ENCODE measurements at regions not wholly inside any gene's neighbourhood (a gene's known extent, or its start where the extent isn't known, plus 50 kb on each side); places are given as distances from the start of the nearest gene placed in this dataset.

GRCh38 chr21:19870682-19871081 is 1127.5 kb upstream of the NCAM2 start:
- intact Hi-C loops (cut with DNase I), result no loop called here
- 86 to 97% (median 90%) methylated on average over 2 of the region's 2 CpGs for WGBS, 4 donors
- no peaks in the 10 kb centered on the region for H3K36me3 ChIP-seq
- peaks cover 0 to 3% (median 0%) of the 10 kb centered on the region in 12 donors for H3K9me3 ChIP-seq
- no peak for DNase-seq
- H3K4me1 ChIP-seq, result no peaks in the 10 kb centered on the region
- H3K4me3 ChIP-seq, result no peak overlapping the region
- no peak for ATAC-seq
- H3K27me3 ChIP-seq, result no peaks in the 10 kb centered on the region
- no peak overlapping the region for H3K27ac ChIP-seq
- no peak for TF ChIP-seq POLR2A (IDR thresholded peaks at IDR 0.05)
- TF ChIP-seq, protein P1, sequence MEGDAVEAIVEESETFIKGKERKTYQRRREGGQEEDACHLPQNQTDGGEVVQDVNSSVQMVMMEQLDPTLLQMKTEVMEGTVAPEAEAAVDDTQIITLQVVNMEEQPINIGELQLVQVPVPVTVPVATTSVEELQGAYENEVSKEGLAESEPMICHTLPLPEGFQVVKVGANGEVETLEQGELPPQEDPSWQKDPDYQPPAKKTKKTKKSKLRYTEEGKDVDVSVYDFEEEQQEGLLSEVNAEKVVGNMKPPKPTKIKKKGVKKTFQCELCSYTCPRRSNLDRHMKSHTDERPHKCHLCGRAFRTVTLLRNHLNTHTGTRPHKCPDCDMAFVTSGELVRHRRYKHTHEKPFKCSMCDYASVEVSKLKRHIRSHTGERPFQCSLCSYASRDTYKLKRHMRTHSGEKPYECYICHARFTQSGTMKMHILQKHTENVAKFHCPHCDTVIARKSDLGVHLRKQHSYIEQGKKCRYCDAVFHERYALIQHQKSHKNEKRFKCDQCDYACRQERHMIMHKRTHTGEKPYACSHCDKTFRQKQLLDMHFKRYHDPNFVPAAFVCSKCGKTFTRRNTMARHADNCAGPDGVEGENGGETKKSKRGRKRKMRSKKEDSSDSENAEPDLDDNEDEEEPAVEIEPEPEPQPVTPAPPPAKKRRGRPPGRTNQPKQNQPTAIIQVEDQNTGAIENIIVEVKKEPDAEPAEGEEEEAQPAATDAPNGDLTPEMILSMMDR (IDR thresholded peaks at IDR 0.05), result no peak

DNA sequence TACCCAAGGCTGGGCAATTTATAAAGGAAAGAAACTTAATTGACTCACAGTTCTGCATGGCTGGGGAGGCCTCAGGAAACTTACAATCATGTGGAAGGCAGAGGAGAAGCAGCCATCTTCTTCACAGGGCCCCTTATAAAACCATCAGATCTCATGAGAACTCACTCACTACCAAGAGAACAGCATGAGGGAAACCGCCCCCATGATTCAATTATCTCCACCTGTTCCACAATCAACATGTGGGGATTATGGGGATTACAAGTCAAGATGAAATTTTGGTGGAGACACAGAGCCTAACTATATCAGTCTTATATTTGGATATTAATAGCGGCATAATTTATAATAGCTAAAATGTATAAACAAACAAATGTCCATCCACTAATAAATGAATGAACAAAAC is 1123.7 kb upstream of the NCAM2 start:
- Histone ChIP-seq H3K9me3 (peaks cover 0 to 17% (median 0%) of the 10 kb centered on the region in 12 donors), H3K4me1 (no peaks in the 10 kb centered on the region), H3K27ac (no peak overlapping the region), H3K4me3 (no peak overlapping the region), H3K27me3 (no peaks in the 10 kb centered on the region), H3K36me3 (no peaks in the 10 kb centered on the region)
- DNase-seq (no peak), ATAC-seq (no peak)
- intact Hi-C loops (cut with DNase I), result no loop called here
- WGBS, 4 donors, result 83 to 96% (median 85%) methylated on average over 2 of the region's 2 CpGs
- no peak for TF ChIP-seq POLR2A (IDR thresholded peaks at IDR 0.05)
- TF ChIP-seq, protein P1 (IDR thresholded peaks at IDR 0.05), result no peak

GRCh38 chr21:19878133-19878532 is 1120.1 kb upstream of the NCAM2 start:
- Histone ChIP-seq H3K4me1 (no peaks in the 10 kb centered on the region), H3K27me3 (no peaks in the 10 kb centered on the region), H3K4me3 (no peak overlapping the region), H3K36me3 (no peaks in the 10 kb centered on the region), H3K27ac (no peak overlapping the region), H3K9me3 (peaks cover 0 to 17% (median 0%) of the 10 kb centered on the region in 12 donors)
- DNase-seq, result no peak
- no peak for ATAC-seq
- 80 to 91% (median 83%) methylated on average over 3 of the region's 3 CpGs for WGBS, 4 donors
- intact Hi-C loops (cut with DNase I), result no loop called here
- TF ChIP-seq, protein P1 (IDR thresholded peaks at IDR 0.05), result no peak
- no peak for TF ChIP-seq POLR2A (IDR thresholded peaks at IDR 0.05)

- Histone ChIP-seq H3K36me3 (no peaks in the 10 kb centered on the region), H3K27ac (no peak overlapping the region), H3K4me3 (no peak overlapping the region), H3K9me3 (peaks cover 0 to 22% (median 0%) of the 10 kb centered on the region in 12 donors), H3K4me1 (no peaks in the 10 kb centered on the region), H3K27me3 (no peaks in the 10 kb centered on the region)
- ATAC-seq (no peak), DNase-seq (no peak)
- 90 to 94% (median 93%) methylated on average over 11 of the region's 11 CpGs for WGBS, 4 donors
- TF ChIP-seq, protein P1 (IDR thresholded peaks at IDR 0.05), result no peak
- TF ChIP-seq POLR2A (IDR thresholded peaks at IDR 0.05), result no peak
- intact Hi-C loops (cut with DNase I), result loop anchor here in 1 of 10 donors (10.0 kb wide), 1 partner anchor 65 kb away; no protein-coding TSS in a partner anchor
These were observed 1098.6 kb upstream of the NCAM2 start for GRCh38 chr21:19899645-19900044.

All from heart left ventricle (tissue), 16 donors.